WERI-Rb-1 (cell line): ENCODE measurements at regions not wholly inside any gene's neighbourhood (a gene's known extent, or its start where the extent isn't known, plus 50 kb on each side); places are given as distances from the start of the nearest gene placed in this dataset.

Source experiments
- DNase-seq: peaks from one replicate; pipeline ENCODE4 v3.0.0-alpha.2; 2020
- H3K27ac ChIP-seq: fragments of 250-450 bp; sonication (Bioruptor Pico); 2 replicates; pipeline ENCODE4 v1.5.1; 2020; ENCODE audit warnings: mild to moderate bottlenecking, moderate library complexity
- H3K27me3 ChIP-seq: fragments of 250-450 bp; sonication (Bioruptor Pico); 2 replicates; pipeline ENCODE4 v1.5.1; 2021; ENCODE audit warnings: mild to moderate bottlenecking, low read depth, moderate library complexity; ENCODE audit not compliant: insufficient read depth, severe bottlenecking
- H3K36me3 ChIP-seq: fragments of 250-450 bp; sonication (Bioruptor Pico); 2 replicates; pipeline ENCODE4 v1.5.1; 2020; ENCODE audit warnings: mild to moderate bottlenecking, moderate library complexity
- H3K4me3 ChIP-seq: 2 replicates; pipeline ENCODE4 v1.5.1; 2011; ENCODE audit warnings: low read depth, mild to moderate bottlenecking, control low read depth, low read length
- H3K9me3 ChIP-seq: fragments of 250-450 bp; sonication (Bioruptor Pico); 2 replicates; pipeline ENCODE4 v1.5.1; 2021; ENCODE audit warnings: mild to moderate bottlenecking, moderate library complexity; ENCODE audit not compliant: severe bottlenecking
- CTCF ChIP-seq: IDR thresholded peaks from 2 replicates; pipeline ENCODE4 v1.5.1; 2011; ENCODE audit warnings: low read depth, mild to moderate bottlenecking, control low read depth, inconsistent platforms, low read length

DNA sequence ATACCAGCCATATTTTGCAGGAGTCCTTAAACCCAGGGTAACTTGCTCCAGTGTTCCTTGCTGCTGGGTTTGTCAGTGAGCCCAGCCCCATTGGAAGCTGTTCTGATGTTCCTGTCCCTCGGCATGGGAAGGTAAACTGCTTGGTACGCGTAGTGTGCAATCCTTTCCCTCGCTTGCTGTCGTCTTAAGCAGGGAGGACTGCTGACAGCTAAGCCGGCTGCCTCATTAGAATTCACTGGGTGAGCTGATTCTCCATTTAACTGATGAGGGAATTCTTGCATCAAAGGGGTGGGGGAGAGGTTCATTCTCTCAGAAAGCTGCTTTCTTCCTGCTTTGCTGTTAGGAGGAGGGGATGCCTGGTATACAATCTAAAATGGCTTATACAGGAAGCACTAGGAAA, 164.6 kb downstream of the MID1IP1 start:
- Histone ChIP-seq H3K36me3 (no peaks in the 10 kb centered on the region), H3K4me3 (no peak overlapping the region), H3K27ac (no peak overlapping the region), H3K27me3 (peaks cover 2% of the 10 kb centered on the region), H3K9me3 (peaks cover 5% of the 10 kb centered on the region)
- peak; percentile 37 for DNase-seq
- TF ChIP-seq CTCF: no peak

DNA sequence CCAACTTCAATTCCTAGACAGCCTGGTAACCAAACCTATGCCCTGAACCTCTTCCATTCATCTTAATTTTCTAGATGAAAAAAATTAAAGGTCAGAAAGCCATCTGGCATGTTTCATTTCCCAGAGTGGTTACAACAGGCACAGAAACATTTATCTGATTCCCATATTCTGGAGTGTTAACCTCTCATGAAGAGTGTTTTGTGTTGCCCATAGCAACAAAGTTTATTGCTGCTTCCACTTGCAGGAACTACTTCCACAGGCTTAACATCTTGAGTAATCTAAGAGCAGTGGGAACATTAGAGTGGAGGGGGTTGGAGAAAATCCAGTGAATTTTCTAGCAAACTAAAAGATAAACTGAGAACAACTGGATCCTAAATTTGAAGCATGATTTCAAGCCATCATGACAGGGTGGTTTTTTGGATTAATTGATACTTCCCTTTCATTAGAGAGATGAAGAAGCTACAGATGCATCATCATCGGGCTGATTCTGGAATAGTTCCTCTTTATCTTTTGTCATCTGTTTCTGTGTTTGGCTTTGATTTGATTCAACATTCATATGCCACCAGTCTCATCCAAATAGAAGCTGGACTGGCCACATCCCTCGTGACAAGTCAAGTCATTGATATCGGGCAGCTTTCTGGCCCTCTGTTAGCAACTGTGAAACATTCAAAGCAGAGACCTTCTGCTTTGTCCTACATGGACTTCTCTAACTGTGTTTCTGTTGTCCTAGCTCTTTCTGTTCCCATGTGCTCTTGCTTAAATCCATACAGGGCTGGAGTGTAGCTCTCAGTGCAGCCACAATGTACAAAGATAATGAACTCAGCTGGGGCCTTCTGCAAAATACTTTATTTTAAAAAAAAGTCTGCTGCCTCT, 167.3 kb downstream of the MID1IP1 start:
- Histone ChIP-seq H3K36me3 (no peaks in the 10 kb centered on the region), H3K27ac (no peak overlapping the region), H3K4me3 (no peak overlapping the region), H3K9me3 (no peaks in the 10 kb centered on the region), H3K27me3 (no peaks in the 10 kb centered on the region)
- no peak for TF ChIP-seq CTCF
- DNase-seq: no peak

DNA sequence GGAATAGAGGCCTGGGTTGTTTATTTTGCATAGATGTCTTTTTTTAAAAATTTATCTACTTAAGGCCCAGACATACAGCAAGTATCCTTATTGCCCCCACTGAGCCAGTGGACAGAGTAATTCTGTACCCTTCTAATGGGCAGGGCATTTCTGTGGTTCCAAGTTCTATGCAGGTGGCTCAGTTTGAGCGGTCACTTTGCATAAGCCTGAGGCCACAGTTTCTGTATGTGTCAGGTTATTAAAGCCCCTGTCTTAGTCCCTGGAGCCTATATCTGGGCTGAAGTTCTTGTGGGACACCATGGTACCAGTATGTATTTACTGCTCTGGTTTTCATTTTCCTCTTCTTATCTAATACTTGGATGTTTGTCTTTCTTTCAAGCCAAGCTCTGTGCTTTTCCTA, 168.8 kb downstream of the MID1IP1 start:
- H3K27ac ChIP-seq: no peak overlapping the region

GRCh38 chrX:38970845-38971244, 169.6 kb downstream of the MID1IP1 start:
- H3K9me3 ChIP-seq: no peaks in the 10 kb centered on the region
- no peaks in the 10 kb centered on the region for H3K36me3 ChIP-seq
- no peaks in the 10 kb centered on the region for H3K27me3 ChIP-seq
- H3K27ac ChIP-seq: no peak overlapping the region
- TF ChIP-seq CTCF: no peak
- no peak for DNase-seq
- H3K4me3 ChIP-seq: no peak overlapping the region

More for the DNA sequence above, 168.8 kb downstream of the MID1IP1 start:
- Histone ChIP-seq H3K36me3 (no peaks in the 10 kb centered on the region), H3K9me3 (no peaks in the 10 kb centered on the region), H3K27me3 (no peaks in the 10 kb centered on the region), H3K4me3 (no peak overlapping the region)
- DNase-seq: no peak
- TF ChIP-seq CTCF: no peak

DNA sequence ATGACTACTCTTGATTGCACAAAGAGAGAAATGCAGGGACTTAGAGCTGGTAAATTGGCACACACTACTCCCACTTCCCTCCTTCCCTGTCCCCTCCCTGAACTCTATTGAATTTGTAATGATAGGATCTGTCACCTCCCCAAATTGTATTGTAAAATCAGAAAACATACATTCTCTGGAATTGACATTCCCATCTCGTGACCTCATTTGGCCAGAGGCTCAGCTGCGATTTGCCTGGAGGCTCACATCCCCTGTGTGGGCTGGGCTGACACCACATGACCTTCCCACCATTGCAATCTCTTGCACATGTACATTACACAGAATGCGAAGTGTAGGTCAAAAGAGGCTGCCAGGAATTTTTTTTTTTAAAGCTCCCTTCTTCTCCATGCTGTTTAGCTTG, 172.1 kb downstream of the MID1IP1 start:
- no peak overlapping the region for H3K27ac ChIP-seq
- TF ChIP-seq CTCF: no peak
- H3K36me3 ChIP-seq: no peaks in the 10 kb centered on the region
- H3K9me3 ChIP-seq: no peaks in the 10 kb centered on the region
- no peaks in the 10 kb centered on the region for H3K27me3 ChIP-seq
- no peak for DNase-seq
- H3K4me3 ChIP-seq: no peak overlapping the region

DNA sequence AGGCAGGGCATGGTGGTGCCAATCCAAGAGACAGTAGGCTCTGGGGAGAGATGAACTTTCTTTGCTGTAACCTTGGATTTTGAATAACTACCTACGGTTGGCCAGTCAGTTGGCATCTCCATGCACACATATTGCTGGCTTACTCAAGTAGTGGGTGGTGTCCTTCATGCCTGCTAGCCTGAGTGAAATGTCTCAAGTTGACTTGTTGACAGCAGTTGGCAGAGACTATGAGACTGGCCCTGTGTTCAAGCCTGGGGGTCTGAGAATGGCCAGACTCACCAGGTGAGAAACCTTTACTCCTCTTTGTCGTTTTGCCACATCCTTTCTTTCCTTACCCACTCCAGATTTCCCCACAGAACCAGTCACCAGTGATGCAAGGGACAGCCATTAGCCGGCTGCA, 173.3 kb downstream of the MID1IP1 start:
- no peak overlapping the region for H3K4me3 ChIP-seq
- no peak for TF ChIP-seq CTCF
- H3K36me3 ChIP-seq: no peaks in the 10 kb centered on the region
- DNase-seq: no peak
- no peak overlapping the region for H3K27ac ChIP-seq
- H3K27me3 ChIP-seq: no peaks in the 10 kb centered on the region
- H3K9me3 ChIP-seq: no peaks in the 10 kb centered on the region
